Left renal pelvis (tissue), 4 donors: ENCODE measurements at regions not wholly inside any gene's neighbourhood (a gene's known extent, or its start where the extent isn't known, plus 50 kb on each side); places are given as distances from the start of the nearest gene placed in this dataset.

ENCODE experiments used
- DNase-seq, 4 donors: peaks; one replicate each; pipeline ENCODE4 v3.0.0-alpha.2; 2013; ENCODE audit warnings: low read depth in 4 of 4, low spot score in 3 of 4

DNA sequence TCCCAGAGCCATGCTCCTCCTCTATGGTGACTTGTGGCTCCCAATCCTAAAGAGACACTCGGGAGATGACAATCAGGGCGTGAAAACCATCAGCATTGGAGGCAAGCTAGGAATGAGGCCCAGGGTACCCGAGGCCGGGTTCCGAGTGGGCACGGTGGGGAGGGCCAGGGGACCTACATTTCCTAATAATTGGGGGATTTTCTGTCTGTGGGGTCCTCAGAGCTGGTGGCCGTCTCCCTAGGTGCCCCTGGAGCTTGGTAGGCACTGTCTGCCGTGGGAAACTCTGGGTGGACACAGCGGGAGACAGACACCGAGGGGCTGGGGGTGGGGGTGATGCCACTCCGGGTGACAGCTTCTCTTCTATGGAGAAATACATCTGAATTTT, 312.5 kb upstream of the TNRC6C start:
- no peak for DNase-seq

- DNase-seq: no peak
These were observed 311.0 kb upstream of the TNRC6C start for GRCh38 chr17:77647531-77647930.

DNA sequence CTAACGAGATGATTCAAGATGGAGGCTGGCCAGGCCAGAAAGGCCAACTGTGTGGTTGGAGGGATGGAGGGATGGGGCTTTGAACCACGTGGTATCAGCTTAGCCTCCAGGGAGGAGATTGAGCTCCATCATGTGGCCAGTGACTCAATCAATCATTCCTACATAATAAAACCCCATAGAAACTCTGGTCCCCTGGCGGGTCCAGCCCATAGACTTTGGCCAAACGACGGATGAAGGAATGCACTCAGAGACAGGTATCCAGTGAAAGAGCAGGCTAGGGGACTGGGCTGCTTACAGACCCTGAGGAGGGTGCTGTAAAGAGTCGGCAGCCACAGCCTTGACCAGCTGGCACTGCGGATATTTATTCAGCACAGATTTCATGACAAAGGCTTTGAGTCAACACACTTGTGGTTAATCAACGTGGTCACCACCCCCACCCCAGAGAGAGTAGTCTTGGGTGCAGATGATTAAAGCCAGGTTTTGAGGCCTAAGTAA, 308.7 kb upstream of the TNRC6C start:
- DNase-seq: no peak

GRCh38 chr17:77651988-77652387, 306.5 kb upstream of the TNRC6C start:
- no peak for DNase-seq

- DNase-seq: no peak
These were observed 304.2 kb upstream of the TNRC6C start for GRCh38 chr17:77654296-77654695.

DNA sequence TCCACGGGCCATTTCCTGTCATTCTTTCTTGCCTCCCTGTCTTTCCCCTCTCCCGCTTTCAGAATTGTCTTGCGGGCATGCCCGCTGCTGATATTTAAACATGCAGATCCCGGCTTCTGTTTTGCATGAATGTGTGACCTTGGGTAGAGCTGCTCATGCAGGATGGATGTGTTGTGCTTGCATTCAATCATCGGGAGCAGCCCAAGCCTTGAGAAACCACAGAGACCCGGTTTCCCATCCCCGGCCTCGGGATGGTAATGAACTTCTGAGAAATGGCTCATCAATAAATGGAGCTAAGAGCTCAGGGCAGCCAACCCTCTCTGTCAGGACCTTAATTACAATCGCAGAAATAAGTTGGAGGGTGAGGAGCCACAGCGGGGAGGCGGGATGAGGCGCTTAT, 303.7 kb upstream of the TNRC6C start:
- no peak for DNase-seq

DNA sequence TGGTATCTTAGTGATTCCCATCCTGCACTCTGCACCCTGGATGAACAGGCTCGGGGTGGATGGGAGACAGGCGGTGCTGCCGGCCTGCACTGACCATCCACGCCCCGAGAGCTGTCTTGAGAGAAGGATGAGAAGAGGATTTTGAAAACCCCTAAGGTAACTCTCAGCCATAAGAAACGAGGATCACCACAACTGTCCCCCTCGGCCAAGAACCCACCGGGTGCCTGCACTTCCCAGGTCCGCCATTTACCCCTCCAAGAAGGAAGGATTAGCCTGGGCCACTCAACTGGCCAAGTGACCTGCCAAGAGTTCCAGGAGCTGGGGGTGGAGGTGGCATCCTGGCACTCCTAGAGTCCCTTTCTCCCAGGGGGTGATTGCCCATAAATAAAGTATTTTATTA, 302.4 kb upstream of the TNRC6C start:
- DNase-seq: no peak

DNA sequence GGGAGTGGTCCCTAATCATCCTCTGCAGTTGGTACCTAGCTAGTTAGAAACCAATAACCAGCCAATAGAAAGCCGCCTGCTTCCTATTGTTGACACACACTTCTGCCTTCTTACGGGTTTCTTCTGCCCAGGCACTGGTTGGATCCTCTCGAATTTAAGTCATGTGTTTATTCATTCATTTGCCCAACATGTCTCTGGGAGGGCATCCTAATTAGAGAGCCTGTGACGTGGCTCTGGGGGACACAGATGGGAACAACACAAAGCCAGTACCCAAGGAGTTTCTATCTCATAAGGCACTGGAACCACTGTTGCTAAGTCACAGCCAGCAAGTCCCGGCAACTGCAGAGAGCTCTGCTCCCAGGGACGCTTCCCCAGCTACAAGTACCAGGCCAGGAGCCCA, 300.7 kb upstream of the TNRC6C start:
- DNase-seq: no peak

GRCh38 chr17:77660524-77660923, 298.0 kb upstream of the TNRC6C start:
- no peak for DNase-seq

DNA sequence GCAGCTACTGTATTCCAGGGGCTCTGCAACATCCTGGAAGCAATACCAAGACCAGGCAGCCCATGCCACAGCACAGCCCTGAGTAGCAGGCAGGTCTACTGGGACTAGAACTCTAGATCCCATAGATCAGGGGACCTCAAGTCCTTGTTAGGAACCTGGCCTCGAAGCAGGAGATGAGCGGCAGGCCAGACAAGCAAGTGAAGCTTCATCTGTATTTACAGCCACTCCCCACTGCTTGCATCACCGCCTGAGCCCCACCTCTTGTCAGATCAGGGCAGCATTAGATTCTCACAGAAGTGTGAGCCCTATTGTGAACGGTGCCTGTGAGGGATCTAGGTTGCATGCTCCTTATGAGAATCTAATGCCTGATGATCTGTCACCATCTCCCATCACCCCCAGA, 295.7 kb upstream of the TNRC6C start:
- DNase-seq: no peak

- DNase-seq: no peak
These were observed 294.3 kb upstream of the TNRC6C start for GRCh38 chr17:77664097-77664729.

GRCh38 chr17:77665833-77666232, 292.7 kb upstream of the TNRC6C start:
- no peak for DNase-seq

DNA sequence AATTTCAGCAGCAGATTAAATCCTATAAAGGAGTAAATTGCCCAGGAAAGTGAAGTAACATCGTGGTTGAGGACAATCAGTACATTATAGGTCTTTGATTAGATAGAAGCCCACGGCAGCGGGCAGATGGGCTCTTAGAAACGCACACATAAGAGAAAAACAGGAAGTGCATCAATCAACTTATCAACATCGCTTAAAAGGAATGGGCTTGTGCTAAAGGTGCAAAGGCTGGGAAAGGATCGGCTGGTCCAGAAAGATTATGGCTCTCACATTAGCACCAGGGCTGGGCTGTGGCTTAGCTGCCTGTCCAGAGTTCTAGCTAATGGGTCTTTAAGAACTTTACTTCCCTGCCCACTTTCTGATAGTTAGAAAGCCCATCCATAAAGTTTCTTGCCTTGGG, 292.0 kb upstream of the TNRC6C start:
- DNase-seq: no peak

DNA sequence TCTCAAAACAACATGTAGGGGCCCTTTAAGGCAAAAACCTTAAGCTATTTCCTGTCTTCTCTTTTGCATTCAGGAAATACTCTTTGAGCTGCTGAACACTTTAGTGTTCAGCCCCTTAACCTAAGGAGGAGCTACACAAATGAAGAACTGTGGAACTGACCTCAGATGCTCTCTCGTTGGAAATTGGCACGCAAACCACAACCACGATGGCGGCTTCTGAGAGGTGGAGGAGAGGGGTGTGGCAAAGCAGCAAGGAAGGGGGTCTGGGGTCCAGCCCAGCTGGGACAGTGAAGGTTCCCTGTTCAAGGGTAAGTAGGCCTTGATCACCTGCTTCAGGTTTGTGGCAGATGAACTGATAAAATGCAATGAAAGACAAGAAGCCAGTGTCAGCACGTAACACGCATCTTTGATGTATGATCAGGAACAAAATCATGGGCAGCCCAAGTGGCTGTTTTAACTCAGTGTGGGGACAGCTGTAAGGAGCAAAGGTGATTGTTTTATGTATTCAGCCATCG, 291.6 kb upstream of the TNRC6C start:
- DNase-seq: no peak

GRCh38 chr17:77667478-77667877, 291.0 kb upstream of the TNRC6C start:
- DNase-seq: no peak

DNA sequence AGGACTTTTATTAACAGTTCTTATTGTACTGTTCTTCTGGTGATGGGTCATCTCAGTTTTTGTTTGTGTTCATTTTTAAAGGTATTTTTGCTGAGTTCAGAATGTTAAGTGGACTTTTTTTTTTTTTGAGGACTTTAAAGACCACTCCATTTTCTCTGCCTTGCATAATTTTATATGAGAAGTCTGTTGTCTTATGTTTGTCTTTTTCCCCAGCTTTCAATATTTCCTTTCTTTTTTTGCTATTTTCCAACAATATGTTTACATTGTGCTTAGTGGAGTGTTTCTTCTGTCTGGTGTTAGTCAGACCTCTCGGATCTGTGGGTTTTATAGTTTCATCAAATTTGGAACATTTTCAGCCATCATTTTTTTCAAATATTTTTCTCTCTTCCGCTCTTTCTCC, 290.0 kb upstream of the TNRC6C start:
- DNase-seq: no peak

DNA sequence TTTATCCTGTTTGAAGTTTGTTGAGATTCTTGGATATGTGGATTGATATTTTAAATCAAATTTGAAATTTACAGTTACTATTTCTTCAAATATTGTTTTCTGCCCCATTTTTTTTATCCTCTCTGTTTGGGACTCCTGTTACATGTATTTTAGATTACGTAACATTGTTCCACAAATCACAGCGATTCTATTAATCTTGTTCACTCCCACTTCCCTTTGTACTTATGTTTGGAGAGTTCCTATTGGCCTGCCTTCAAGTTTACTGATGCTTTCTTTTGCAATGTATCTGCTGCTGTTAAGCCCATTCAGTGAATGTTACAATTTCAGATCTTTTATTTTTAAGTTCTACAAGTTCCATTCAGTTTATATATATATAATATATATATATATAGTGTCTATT, 288.3 kb upstream of the TNRC6C start:
- no peak for DNase-seq

DNA sequence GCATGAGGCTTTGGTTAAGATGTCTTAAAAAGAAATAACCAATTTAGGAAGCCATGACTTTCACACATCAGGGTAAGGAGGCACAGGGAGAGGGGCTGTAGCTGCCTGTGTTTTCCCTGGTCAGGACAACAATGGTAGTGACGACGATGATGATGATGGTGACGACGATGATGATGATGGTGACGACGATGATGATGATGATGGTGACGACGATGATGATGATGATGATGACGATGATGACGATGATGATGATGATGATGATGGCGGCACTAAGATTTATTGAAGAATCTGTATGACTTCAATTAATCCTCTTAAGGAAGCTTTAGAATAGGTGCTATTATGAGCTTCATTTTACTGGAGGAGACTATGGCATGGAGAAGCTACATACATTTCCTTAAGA, 284.1 kb upstream of the TNRC6C start:
- no peak for DNase-seq

- no peak for DNase-seq
These were observed 283.1 kb upstream of the TNRC6C start for GRCh38 chr17:77675411-77675810.

DNA sequence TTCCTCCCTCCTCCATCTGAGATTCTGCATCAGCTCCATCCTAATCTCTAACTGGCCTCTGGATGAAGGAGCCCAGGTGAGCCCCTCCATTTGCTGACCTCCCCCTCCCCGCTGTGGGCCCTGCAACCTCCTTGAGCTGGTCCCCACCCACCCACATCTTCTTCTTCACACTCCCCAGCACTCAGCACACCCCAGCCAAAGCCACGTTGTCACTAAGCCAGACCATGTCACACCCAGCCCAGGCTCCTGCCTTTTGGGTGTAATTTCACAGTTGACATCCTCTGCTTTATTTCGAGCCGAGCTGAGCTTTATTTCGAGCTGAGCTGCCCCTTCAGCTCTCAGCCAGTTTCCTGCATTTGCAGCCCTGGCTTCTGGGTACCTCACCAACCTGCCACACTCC, 282.7 kb upstream of the TNRC6C start:
- DNase-seq: no peak

DNA sequence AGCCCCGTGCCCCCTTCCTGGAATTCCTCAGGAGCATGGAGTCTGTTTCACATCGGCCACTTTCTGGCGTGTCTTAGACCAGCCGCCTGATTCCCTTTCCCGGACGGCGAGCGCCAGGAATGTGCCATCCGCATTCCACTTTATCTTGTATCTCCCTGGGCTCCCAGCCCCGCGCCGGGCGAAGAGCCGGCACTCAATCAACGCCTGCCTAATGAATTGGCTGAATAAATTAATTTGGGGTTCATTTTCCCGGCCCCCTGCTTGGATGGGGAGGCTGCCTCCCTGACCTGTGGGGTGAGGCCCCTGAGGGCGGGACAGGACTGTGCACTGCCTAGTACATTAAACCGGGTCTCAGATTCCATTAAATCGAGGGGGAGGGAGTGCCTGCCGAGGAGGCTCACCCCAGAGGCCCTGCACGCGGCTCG, 282.3 kb upstream of the TNRC6C start:
- DNase-seq: no peak

DNA sequence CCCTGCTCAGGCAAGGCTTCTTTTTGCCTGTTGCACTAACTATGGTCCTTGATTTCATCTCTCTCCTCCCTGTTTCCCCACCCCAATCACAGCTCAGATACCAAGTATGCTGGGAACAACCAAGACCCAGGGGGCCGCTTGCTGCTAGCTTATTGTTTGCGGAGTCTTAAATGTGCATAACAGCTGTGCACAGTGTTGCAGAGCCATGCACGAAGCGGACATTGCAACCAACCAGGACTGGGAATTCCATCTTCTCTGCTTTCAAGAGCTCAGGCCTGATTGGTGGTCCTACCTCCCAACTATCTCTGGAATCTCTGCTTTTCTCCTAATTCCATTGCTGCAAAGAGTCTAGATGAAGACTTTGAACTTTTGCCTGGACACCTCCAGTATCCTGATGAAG, 281.3 kb upstream of the TNRC6C start:
- DNase-seq: no peak

GRCh38 chr17:77677630-77678029, 280.9 kb upstream of the TNRC6C start:
- no peak for DNase-seq
